ENCODE measurements at regions not wholly inside any gene's neighbourhood (a gene's known extent, or its start where the extent isn't known, plus 50 kb on each side); places are given as distances from the start of the nearest gene placed in this dataset.

DNA sequence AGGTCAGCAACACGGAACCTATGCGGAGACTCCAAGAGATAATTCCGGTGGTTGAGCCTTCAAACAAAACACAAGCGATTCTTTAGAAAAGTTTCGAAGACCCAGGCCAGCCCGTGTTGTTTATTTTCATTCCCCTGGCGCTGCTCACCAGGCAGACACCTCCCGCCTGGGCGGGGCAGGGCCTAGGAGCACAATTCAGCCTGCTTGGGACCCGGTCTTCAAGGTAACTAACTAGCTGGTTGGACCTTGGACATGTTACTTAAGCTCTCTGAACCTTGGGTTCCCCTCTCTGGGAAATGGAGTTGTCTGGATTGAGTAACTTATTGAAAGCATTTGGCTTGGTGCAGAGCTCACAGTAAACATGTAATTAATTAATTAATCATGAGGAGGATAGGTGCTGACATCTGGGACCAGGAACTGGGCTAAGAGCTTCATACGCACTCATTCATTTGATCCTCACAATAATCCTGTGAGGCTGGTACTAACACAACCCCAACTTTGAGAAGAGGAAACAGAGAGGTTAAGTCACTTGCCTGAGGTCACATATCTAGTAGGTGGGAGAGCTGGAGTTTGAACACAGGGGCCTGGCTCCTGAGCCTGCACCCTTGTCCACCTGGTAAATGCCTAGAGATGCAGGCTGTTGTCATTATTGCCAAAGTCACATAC, 125.3 kb upstream of the SMURF2 start:
- TF ChIP-seq, protein P1, sequence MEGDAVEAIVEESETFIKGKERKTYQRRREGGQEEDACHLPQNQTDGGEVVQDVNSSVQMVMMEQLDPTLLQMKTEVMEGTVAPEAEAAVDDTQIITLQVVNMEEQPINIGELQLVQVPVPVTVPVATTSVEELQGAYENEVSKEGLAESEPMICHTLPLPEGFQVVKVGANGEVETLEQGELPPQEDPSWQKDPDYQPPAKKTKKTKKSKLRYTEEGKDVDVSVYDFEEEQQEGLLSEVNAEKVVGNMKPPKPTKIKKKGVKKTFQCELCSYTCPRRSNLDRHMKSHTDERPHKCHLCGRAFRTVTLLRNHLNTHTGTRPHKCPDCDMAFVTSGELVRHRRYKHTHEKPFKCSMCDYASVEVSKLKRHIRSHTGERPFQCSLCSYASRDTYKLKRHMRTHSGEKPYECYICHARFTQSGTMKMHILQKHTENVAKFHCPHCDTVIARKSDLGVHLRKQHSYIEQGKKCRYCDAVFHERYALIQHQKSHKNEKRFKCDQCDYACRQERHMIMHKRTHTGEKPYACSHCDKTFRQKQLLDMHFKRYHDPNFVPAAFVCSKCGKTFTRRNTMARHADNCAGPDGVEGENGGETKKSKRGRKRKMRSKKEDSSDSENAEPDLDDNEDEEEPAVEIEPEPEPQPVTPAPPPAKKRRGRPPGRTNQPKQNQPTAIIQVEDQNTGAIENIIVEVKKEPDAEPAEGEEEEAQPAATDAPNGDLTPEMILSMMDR (IDR thresholded peaks at IDR 0.05): no peak
- Histone ChIP-seq H3K27me3 (no peaks in the 10 kb centered on the region), H3K4me1 (no peaks in the 10 kb centered on the region), H3K4me3 (no peak overlapping the region), H3K9me3 (no peaks in the 10 kb centered on the region), H3K27ac (no peak overlapping the region), H3K36me3 (peaks cover 0 to 19% (median 13%) of the 10 kb centered on the region in 3 donors)
- WGBS, 2 donors: 86 to 92% methylated on average over 11 of the region's 11 CpGs
- ATAC-seq (peak in 2 of 4 donors; percentile 15 to 18), FAIRE-seq (no peak), DNase-seq (peak in 1 of 6 donors; percentile 31)
- intact Hi-C loops (cut with DNase I): no loop called here

DNA sequence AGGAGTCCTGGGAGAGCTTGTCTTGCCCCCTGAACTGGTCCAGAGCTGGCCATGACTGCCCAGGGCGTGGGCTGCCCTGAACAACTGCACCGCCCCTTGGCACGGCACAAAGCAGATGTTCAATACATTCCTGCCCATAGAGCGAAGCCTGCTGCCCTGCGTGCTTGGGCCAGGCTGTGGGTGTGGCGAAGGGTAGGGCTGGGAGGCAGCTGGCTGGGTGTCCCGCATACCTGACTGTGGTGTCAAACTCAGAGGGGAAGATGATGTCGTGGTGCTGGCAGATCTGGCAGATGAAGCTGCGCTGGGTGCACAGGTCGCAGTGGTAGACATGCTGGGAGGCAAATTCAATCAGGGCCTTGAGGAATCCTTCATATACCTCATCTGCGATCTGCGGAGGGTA, 124.2 kb upstream of the SMURF2 start:
- ATAC-seq (no peak), FAIRE-seq (no peak), DNase-seq (peak in 1 of 6 donors; percentile 39)
- intact Hi-C loops (cut with DNase I): no loop called here
- H3K4me1 ChIP-seq: no peaks in the 10 kb centered on the region
- no peaks in the 10 kb centered on the region for H3K9me3 ChIP-seq
- no peaks in the 10 kb centered on the region for H3K27me3 ChIP-seq
- TF ChIP-seq, protein P1 (IDR thresholded peaks at IDR 0.05): no peak
- peaks cover 0 to 19% (median 6%) of the 10 kb centered on the region in 3 donors for H3K36me3 ChIP-seq
- 94 to 96% methylated on average over 12 of the region's 12 CpGs for WGBS, 2 donors
- H3K27ac ChIP-seq: no peak overlapping the region
- no peak overlapping the region for H3K4me3 ChIP-seq

DNA sequence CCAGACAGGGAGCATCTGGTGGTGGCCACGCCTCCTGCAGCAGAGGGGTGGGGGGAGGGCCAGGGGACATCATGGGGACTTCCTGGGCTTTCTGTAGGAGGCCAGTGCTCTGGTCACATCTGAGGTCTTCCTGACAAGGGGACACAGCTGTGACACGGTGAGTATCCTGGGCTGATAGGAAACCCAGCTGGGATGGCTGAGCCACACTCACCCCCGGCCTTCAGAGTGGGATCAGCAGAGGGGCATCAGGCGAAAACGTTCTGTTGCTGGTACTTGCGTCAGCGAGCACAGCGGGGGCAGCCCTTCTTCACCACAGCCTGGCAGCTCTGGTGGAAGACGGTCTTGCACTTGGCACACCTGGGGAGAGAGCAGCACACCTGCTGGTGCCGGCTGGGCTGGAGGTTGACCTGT, 122.9 kb upstream of the SMURF2 start:
- FAIRE-seq: no peak
- 89 to 91% methylated on average over 10 of the region's 10 CpGs for WGBS, 2 donors
- ATAC-seq: no peak
- peaks cover 0 to 19% (median 6%) of the 10 kb centered on the region in 3 donors for H3K36me3 ChIP-seq
- no peaks in the 10 kb centered on the region for H3K9me3 ChIP-seq
- H3K27me3 ChIP-seq: no peaks in the 10 kb centered on the region
- TF ChIP-seq, protein P1 (IDR thresholded peaks at IDR 0.05): no peak
- peak in 1 of 6 donors; percentile 40 for DNase-seq
- H3K4me3 ChIP-seq: no peak overlapping the region
- H3K27ac ChIP-seq: no peak overlapping the region
- peaks cover 0 to 11% (median 0%) of the 10 kb centered on the region in 3 donors for H3K4me1 ChIP-seq
- intact Hi-C loops (cut with DNase I): no loop called here

DNA sequence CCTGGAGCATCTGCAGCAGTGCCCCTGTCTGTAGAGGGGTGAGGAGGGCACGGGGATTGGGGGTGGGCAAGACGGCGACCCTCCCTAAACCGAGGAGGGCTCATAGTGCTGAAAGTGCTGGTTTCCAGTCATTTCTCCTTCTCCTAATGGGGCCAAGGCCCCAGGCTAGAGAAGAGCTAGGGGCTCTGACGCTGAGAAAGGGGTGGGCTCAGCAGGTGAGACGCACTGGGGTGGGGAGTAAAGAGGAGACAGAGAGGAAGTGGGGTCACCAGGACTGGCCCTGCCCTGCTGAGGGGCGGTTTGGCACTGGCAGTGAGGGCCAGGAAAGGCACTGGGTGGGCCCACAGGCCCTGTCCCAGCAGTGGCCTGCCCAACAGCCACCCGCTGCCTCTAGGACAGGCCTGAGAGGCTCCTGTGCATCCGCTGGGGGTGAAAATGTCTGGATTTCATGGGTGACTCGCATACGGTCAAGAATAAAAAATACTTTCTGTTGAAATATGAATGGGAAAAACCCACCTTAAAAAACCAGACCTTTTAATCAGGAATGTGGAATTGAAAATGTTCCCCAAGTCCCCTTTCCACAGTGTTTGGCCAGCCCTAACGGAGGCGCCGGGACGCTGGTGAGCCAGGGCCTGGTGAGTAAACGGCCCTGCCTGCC, 122.4 kb upstream of the SMURF2 start:
- Histone ChIP-seq H3K4me1 (peaks cover 0 to 16% (median 5%) of the 10 kb centered on the region in 3 donors), H3K9me3 (no peaks in the 10 kb centered on the region), H3K27ac (no peak overlapping the region), H3K27me3 (no peaks in the 10 kb centered on the region), H3K4me3 (no peak overlapping the region), H3K36me3 (peaks cover 0 to 19% (median 6%) of the 10 kb centered on the region in 3 donors)
- DNase-seq (no peak), ATAC-seq (no peak), FAIRE-seq (no peak)
- TF ChIP-seq, protein P1 (IDR thresholded peaks at IDR 0.05): no peak
- WGBS, 2 donors: 89 to 90% methylated on average over 15 to 16 of the region's 16 CpGs
- intact Hi-C loops (cut with DNase I): no loop called here
